WERI-Rb-1 (cell line): ENCODE measurements at regions not wholly inside any gene's neighbourhood (a gene's known extent, or its start where the extent isn't known, plus 50 kb on each side); places are given as distances from the start of the nearest gene placed in this dataset.
A peak's percentile ranks its signal among the peaks of the same experiment; 100 is the strongest.

Source experiments
- DNase-seq: peaks from one replicate; pipeline ENCODE4 v3.0.0-alpha.2; 2020
- H3K27ac ChIP-seq: fragments of 250-450 bp; sonication (Bioruptor Pico); 2 replicates; pipeline ENCODE4 v1.5.1; 2020; ENCODE audit warnings: mild to moderate bottlenecking, moderate library complexity
- H3K27me3 ChIP-seq: fragments of 250-450 bp; sonication (Bioruptor Pico); 2 replicates; pipeline ENCODE4 v1.5.1; 2021; ENCODE audit warnings: mild to moderate bottlenecking, low read depth, moderate library complexity; ENCODE audit not compliant: insufficient read depth, severe bottlenecking
- H3K36me3 ChIP-seq: fragments of 250-450 bp; sonication (Bioruptor Pico); 2 replicates; pipeline ENCODE4 v1.5.1; 2020; ENCODE audit warnings: mild to moderate bottlenecking, moderate library complexity
- H3K4me3 ChIP-seq: 2 replicates; pipeline ENCODE4 v1.5.1; 2011; ENCODE audit warnings: low read depth, mild to moderate bottlenecking, control low read depth, low read length
- H3K9me3 ChIP-seq: fragments of 250-450 bp; sonication (Bioruptor Pico); 2 replicates; pipeline ENCODE4 v1.5.1; 2021; ENCODE audit warnings: mild to moderate bottlenecking, moderate library complexity; ENCODE audit not compliant: severe bottlenecking
- CTCF ChIP-seq: IDR thresholded peaks from 2 replicates; pipeline ENCODE4 v1.5.1; 2011; ENCODE audit warnings: low read depth, mild to moderate bottlenecking, control low read depth, inconsistent platforms, low read length

DNA sequence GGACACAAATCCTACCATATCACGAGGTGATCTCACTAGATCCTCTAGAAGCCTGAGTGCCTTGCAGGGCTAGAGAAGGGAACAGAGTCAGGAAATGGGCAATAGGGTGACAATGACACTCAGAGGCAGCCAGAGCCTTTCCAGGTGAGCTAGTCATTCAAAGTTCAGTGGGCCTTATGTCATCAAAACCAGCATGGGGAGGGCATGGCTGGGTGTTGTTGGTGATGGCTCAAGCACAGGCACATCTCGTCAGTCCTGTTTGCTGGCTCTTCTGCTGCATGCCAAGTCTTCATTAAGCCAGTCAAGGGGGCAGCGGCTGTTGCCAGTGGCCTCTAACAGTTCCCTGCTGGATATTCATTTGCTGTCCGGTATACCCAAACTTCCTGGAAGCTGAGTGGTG, 99.6 kb upstream of the USP24 start:
- H3K4me3 ChIP-seq: no peak overlapping the region
- TF ChIP-seq CTCF: no peak
- H3K27ac ChIP-seq: no peak overlapping the region
- no peaks in the 10 kb centered on the region for H3K36me3 ChIP-seq
- H3K9me3 ChIP-seq: no peaks in the 10 kb centered on the region
- no peak for DNase-seq
- H3K27me3 ChIP-seq: no peaks in the 10 kb centered on the region

- Histone ChIP-seq H3K4me3 (no peak overlapping the region), H3K36me3 (no peaks in the 10 kb centered on the region), H3K27ac (no peak overlapping the region), H3K27me3 (no peaks in the 10 kb centered on the region), H3K9me3 (no peaks in the 10 kb centered on the region)
- peak; percentile 20 for DNase-seq
- TF ChIP-seq CTCF: no peak
These were observed 98.7 kb upstream of the USP24 start for GRCh38 chr1:55313903-55314302.

GRCh38 chr1:55311979-55312378, 96.8 kb upstream of the USP24 start:
- no peak for TF ChIP-seq CTCF
- H3K27me3 ChIP-seq: no peaks in the 10 kb centered on the region
- H3K27ac ChIP-seq: no peak overlapping the region
- no peak overlapping the region for H3K4me3 ChIP-seq
- no peaks in the 10 kb centered on the region for H3K36me3 ChIP-seq
- no peaks in the 10 kb centered on the region for H3K9me3 ChIP-seq
- no peak for DNase-seq

- Histone ChIP-seq H3K27ac (no peak overlapping the region), H3K9me3 (no peaks in the 10 kb centered on the region), H3K27me3 (no peaks in the 10 kb centered on the region), H3K4me3 (no peak overlapping the region), H3K36me3 (no peaks in the 10 kb centered on the region)
- no peak for TF ChIP-seq CTCF
- DNase-seq: no peak
These were observed 96.0 kb upstream of the USP24 start for GRCh38 chr1:55311057-55311641.

- no peak for TF ChIP-seq CTCF
- H3K27ac ChIP-seq: no peak overlapping the region
- H3K4me3 ChIP-seq: no peak overlapping the region
- DNase-seq: no peak
- H3K36me3 ChIP-seq: no peaks in the 10 kb centered on the region
- H3K27me3 ChIP-seq: no peaks in the 10 kb centered on the region
- H3K9me3 ChIP-seq: no peaks in the 10 kb centered on the region
These were observed 95.4 kb upstream of the USP24 start for GRCh38 chr1:55310505-55310971.

- H3K4me3 ChIP-seq: no peak overlapping the region
- no peaks in the 10 kb centered on the region for H3K36me3 ChIP-seq
- no peak for TF ChIP-seq CTCF
- no peak for DNase-seq
- H3K27ac ChIP-seq: no peak overlapping the region
- H3K27me3 ChIP-seq: no peaks in the 10 kb centered on the region
- H3K9me3 ChIP-seq: no peaks in the 10 kb centered on the region
These were observed 94.8 kb upstream of the USP24 start for GRCh38 chr1:55309786-55310504.
